H1 (cell line): ENCODE measurements at regions not wholly inside any gene's neighbourhood (a gene's known extent, or its start where the extent isn't known, plus 50 kb on each side); places are given as distances from the start of the nearest gene placed in this dataset.

Source experiments
- CTCF ChIA-PET: fragments of 300-600 bp; sonication (Branson Sonifier 250); formaldehyde crosslinking; loops from one replicate; lab custom pipeline; 2021; ENCODE audit not compliant: partially characterized antibody; lab: Charles Lee
- POLR2A ChIA-PET: fragments of 300-600 bp; sonication (Branson Sonifier 250); formaldehyde crosslinking; loops from one replicate; lab custom pipeline; 2021; ENCODE audit warnings: inconsistent platforms; ENCODE audit not compliant: partially characterized antibody; lab: Charles Lee
- DNase-seq, 2 experiments: peaks; one replicate each; pipeline versions ENCODE4 v3.0.0 to v3.0.0-alpha.2; 2010 to 2022; ENCODE audit warnings: low spot score in 2 of 2, low read depth in 1 of 2, mixed read lengths in 1 of 2
- FAIRE-seq: peaks from 2 replicates; lab custom pipeline; 2011; peaks lifted over from hg19 to GRCh38; lab: Jason Lieb, UNC
- H2AFZ ChIP-seq: 2 replicates; pipeline ENCODE4 v1.8.1; 2012; ENCODE audit warnings: low read length, inconsistent platforms
- H2AK5ac ChIP-seq: 2 replicates; pipeline ENCODE4 v1.6.1; 2013; ENCODE audit warnings: low read depth, low read length
- H2BK120ac ChIP-seq: replicated peaks from 2 replicates; pipeline ENCODE3; 2013; ENCODE audit warnings: low read depth, low read length, inconsistent platforms
- H2BK12ac ChIP-seq: 2 replicates; pipeline ENCODE4 v1.6.1; 2013; ENCODE audit warnings: low read depth, low read length
- H2BK15ac ChIP-seq: 2 replicates; pipeline ENCODE4 v1.6.1; 2013; ENCODE audit warnings: low read length
- H2BK20ac ChIP-seq: 2 replicates; pipeline ENCODE4 v1.6.1; 2013; ENCODE audit warnings: low read length
- H2BK5ac ChIP-seq: 2 replicates; pipeline ENCODE4 v1.6.1; 2013; ENCODE audit warnings: low read depth, low read length
- H3K14ac ChIP-seq: 2 replicates; pipeline ENCODE4 v1.6.1; 2013; ENCODE audit warnings: inconsistent platforms; ENCODE audit not compliant: insufficient read length
- H3K18ac ChIP-seq: 2 replicates; pipeline ENCODE4 v1.6.1; 2013; ENCODE audit warnings: low read length; ENCODE audit errors: extremely low read depth
- H3K23ac ChIP-seq: 2 replicates; pipeline ENCODE4 v1.6.1; 2013; ENCODE audit warnings: inconsistent platforms; ENCODE audit not compliant: insufficient read length
- H3K23me2 ChIP-seq: 2 replicates; pipeline ENCODE4 v1.6.1; 2013; ENCODE audit warnings: low read depth, low read length
- H3K27ac ChIP-seq: 2 replicates; pipeline ENCODE4 v1.6.1; 2011; ENCODE audit warnings: low read depth, low read length, inconsistent platforms
- H3K27me3 ChIP-seq, 4 experiments: replicated peaks in 1 of 4; 1 replicate in 1 of 4; 2 replicates in 3 of 4; pipeline versions ENCODE4 v1.6.1 to v1.8.1; 2011 to 2013; ENCODE audit warnings: low read length in 3 of 4, mild to moderate bottlenecking in 3 of 4, inconsistent platforms in 2 of 4, mixed read lengths in 2 of 4, moderate library complexity in 1 of 4; ENCODE audit not compliant: control insufficient read depth in 3 of 4, insufficient read depth in 3 of 4; ENCODE audit errors: extremely low read depth in 1 of 4
- H3K36me3 ChIP-seq, 4 experiments: 2 replicates each; pipeline versions ENCODE4 v1.6.1 to v1.8.1; 2011 to 2013; ENCODE audit warnings: mild to moderate bottlenecking in 4 of 4, low read length in 3 of 4, moderate library complexity in 2 of 4, control low read depth in 1 of 4, inconsistent platforms in 1 of 4; ENCODE audit not compliant: insufficient read depth in 4 of 4, control insufficient read depth in 2 of 4
- H3K4ac ChIP-seq: replicated peaks from 2 replicates; pipeline ENCODE3; 2013; ENCODE audit warnings: low read length, low read depth, mixed read lengths, inconsistent platforms; ENCODE audit not compliant: insufficient read length
- H3K4me1 ChIP-seq, 4 experiments: replicated peaks in 1 of 4; 1 replicate in 1 of 4; 2 replicates in 3 of 4; pipeline versions ENCODE4 v1.6.1 to v1.8.1; 2011 to 2013; ENCODE audit warnings: low read length in 3 of 4, inconsistent platforms in 2 of 4, mixed read lengths in 1 of 4; ENCODE audit not compliant: insufficient read depth in 4 of 4, control insufficient read depth in 3 of 4
- H3K4me2 ChIP-seq, 2 experiments: 2 replicates each; pipeline versions ENCODE4 v1.6.1 to v1.8.1; 2011 to 2013; ENCODE audit warnings: low read depth in 2 of 2, low read length in 2 of 2, control low read depth in 1 of 2, inconsistent platforms in 1 of 2, mild to moderate bottlenecking in 1 of 2; ENCODE audit not compliant: insufficient read depth in 1 of 2
- H3K4me3 ChIP-seq, 4 experiments: fragments of 200-600, 300-600 bp in 1 of 4; sonication (generic), shearing (Covaris generic), sonication (Bioruptor Twin) in 1 of 4; 2 replicates each; pipeline versions ENCODE4 v1.5.1 to v1.8.1; 2011 to 2016; ENCODE audit warnings: low read length in 4 of 4, low read depth in 3 of 4, control low read depth in 2 of 4, inconsistent platforms in 2 of 4, mild to moderate bottlenecking in 2 of 4, mixed read lengths in 1 of 4, moderate library complexity in 1 of 4; ENCODE audit not compliant: insufficient read depth in 2 of 4; ENCODE audit errors: extremely low read depth in 1 of 4
- H3K56ac ChIP-seq: replicated peaks from 2 replicates; pipeline ENCODE3; 2013; ENCODE audit warnings: low read depth, mild to moderate bottlenecking, mixed read lengths, low read length, inconsistent platforms; ENCODE audit not compliant: insufficient read length
- H3K79me1 ChIP-seq: 2 replicates; pipeline ENCODE4 v1.6.1; 2013; ENCODE audit warnings: low read depth, low read length, control low read depth
- H3K79me2 ChIP-seq, 2 experiments: 2 replicates each; pipeline versions ENCODE4 v1.6.1 to v1.8.1; 2012 to 2013; ENCODE audit warnings: low read length in 2 of 2, mild to moderate bottlenecking in 2 of 2, inconsistent platforms in 1 of 2; ENCODE audit not compliant: insufficient read depth in 2 of 2, control insufficient read depth in 1 of 2
- H3K9ac ChIP-seq, 4 experiments: replicated peaks in 1 of 4; 1 replicate in 1 of 4; 2 replicates in 3 of 4; pipeline versions ENCODE4 v1.6.1 to v1.8.1; 2011 to 2013; ENCODE audit warnings: low read depth in 3 of 4, low read length in 3 of 4, control low read depth in 2 of 4, mild to moderate bottlenecking in 2 of 4, moderate library complexity in 2 of 4, inconsistent platforms in 1 of 4; ENCODE audit errors: extremely low read depth in 1 of 4
- H3K9me3 ChIP-seq, 2 experiments: 2 replicates each; pipeline versions ENCODE4 v1.6.1 to v1.8.1; 2012 to 2013; ENCODE audit warnings: mild to moderate bottlenecking in 2 of 2, moderate library complexity in 2 of 2, control low read depth in 1 of 2, inconsistent platforms in 1 of 2, low read depth in 1 of 2, low read length in 1 of 2, mixed read lengths in 1 of 2; ENCODE audit not compliant: insufficient read depth in 2 of 2
- H4K20me1 ChIP-seq, 2 experiments: replicated peaks in 1 of 2; 2 replicates each; pipeline versions ENCODE3 to v1.8.1; 2011 to 2013; ENCODE audit warnings: inconsistent platforms in 2 of 2, low read length in 2 of 2, mild to moderate bottlenecking in 1 of 2; ENCODE audit not compliant: insufficient read depth in 2 of 2, control insufficient read depth in 1 of 2
- H4K5ac ChIP-seq: 2 replicates; pipeline ENCODE4 v1.6.1; 2013; ENCODE audit warnings: low read length, low read depth, mixed read lengths, inconsistent platforms; ENCODE audit not compliant: insufficient read length
- H4K8ac ChIP-seq: 2 replicates; pipeline ENCODE4 v1.8.0; 2013; ENCODE audit warnings: mild to moderate bottlenecking, moderate library complexity, low read length, inconsistent platforms; ENCODE audit not compliant: insufficient read depth; ENCODE audit errors: extremely low read depth
- H4K91ac ChIP-seq: replicated peaks from 2 replicates; pipeline ENCODE3; 2013; ENCODE audit warnings: low read length, mixed read lengths, inconsistent platforms; ENCODE audit not compliant: insufficient read length
- BACH1 ChIP-seq: IDR thresholded peaks from 2 replicates; pipeline ENCODE4 v1.6.1; 2012; ENCODE audit warnings: low read length, improper control_type of control experiment
- BCL11A ChIP-seq, 2 experiments: IDR thresholded peaks; one replicate each; pipeline ENCODE4 v1.6.1; 2011; ENCODE audit warnings: low read depth in 2 of 2, low read length in 2 of 2, mild to moderate bottlenecking in 2 of 2
- CEBPB ChIP-seq: IDR thresholded peaks from 2 replicates; pipeline ENCODE4 v1.6.1; 2012; ENCODE audit warnings: low read depth, low read length
- CHD1 ChIP-seq: IDR thresholded peaks from 2 replicates; pipeline ENCODE4 v1.6.1; 2012; ENCODE audit warnings: low read depth, low read length, improper control_type of control experiment
- CHD2 ChIP-seq: IDR thresholded peaks from 2 replicates; pipeline ENCODE4 v1.6.1; 2012; ENCODE audit warnings: low read length, improper control_type of control experiment
- CREB1 ChIP-seq: IDR thresholded peaks from 2 replicates; pipeline ENCODE4 v1.6.1; 2012; ENCODE audit warnings: inconsistent platforms
- EZH2 ChIP-seq: fragments of 200-600 bp; sonication (generic); IDR thresholded peaks from 2 replicates; pipeline ENCODE4 v1.7.1; 2012; ENCODE audit warnings: low read depth, mild to moderate bottlenecking, moderate library complexity, low read length, inconsistent platforms; ENCODE audit not compliant: severe bottlenecking
- RBBP5 ChIP-seq: IDR thresholded peaks from 2 replicates; pipeline ENCODE4 v1.7.1; 2012; ENCODE audit warnings: low read depth, mild to moderate bottlenecking, inconsistent platforms, low read length, moderate library complexity, borderline replicate concordance
- SP4 ChIP-seq: IDR thresholded peaks from 2 replicates; pipeline ENCODE4 v1.6.1; 2012; ENCODE audit warnings: low read length, inconsistent platforms
- TAF7 ChIP-seq: optimal IDR thresholded peaks from 2 replicates; pipeline ENCODE3; 2011; ENCODE audit warnings: low read depth, mild to moderate bottlenecking, inconsistent platforms, low read length, moderate library complexity, borderline replicate concordance
- TCF12 ChIP-seq: IDR thresholded peaks from 2 replicates; pipeline ENCODE4 v1.6.1; 2011; ENCODE audit warnings: low read depth, mild to moderate bottlenecking, low read length
- YY1 ChIP-seq: IDR thresholded peaks from 2 replicates; pipeline ENCODE4 v1.6.1; 2011; ENCODE audit warnings: low read depth, mild to moderate bottlenecking, low read length
- WGBS, 2 experiments: shearing (Covaris generic) in 1 of 2; methylation state at CpG; one replicate each; pipeline versions ENCODE4 v1.1.6 to v1.1.7; 2013 to 2015; ENCODE audit warnings: low lambda C conversion rate in 2 of 2, mixed read lengths in 2 of 2, inconsistent platforms in 1 of 2, low coverage in 1 of 2, missing lambda C conversion rate in 1 of 2; ENCODE audit not compliant: insufficient replicate concordance in 2 of 2, insufficient coverage in 1 of 2, insufficient read length in 1 of 2; ENCODE audit errors: extremely low coverage in 1 of 2, missing lambda C conversion rate in 1 of 2; 5-methylcytosine and 5-hydroxymethylcytosine counted together
- TF ChIP-seq, protein P1 (sequence below): IDR thresholded peaks from 2 replicates; pipeline ENCODE4 v1.6.1; 2011; ENCODE audit warnings: low read depth, mild to moderate bottlenecking, low read length; ENCODE audit not compliant: insufficient read depth

- 43% methylated on average over 3 of the region's 3 CpGs; no CpG with 5 or more reads in 1 of the 2 experiments for WGBS, 2 experiments
- Histone ChIP-seq H2BK5ac (no peak overlapping the region), H3K4me2 (no peak overlapping the region), H3K9me3 (peaks cover 61 to 75% of the 10 kb centered on the region in 2 experiments), H3K36me3 (peaks cover 0 to 3% (median 0%) of the 10 kb centered on the region in 4 experiments; a peak in 1 of 8 replicates), H3K4me3 (no peak overlapping the region), H2BK15ac (no peak overlapping the region), H3K23me2 (no peaks in the 10 kb centered on the region), H2AFZ (no peak overlapping the region), H3K27me3 (no peaks in the 10 kb centered on the region), H3K79me1 (no peaks in the 10 kb centered on the region)
- FAIRE-seq (no peak), DNase-seq (no peak)
- ChIA-PET POLR2A (no interaction called here), CTCF (no interaction called here)
- TF ChIP-seq CHD2 (no peak), TCF12 (no peak), CREB1 (no peak), SP4 (no peak), CHD1 (no peak), EZH2 (no peak), YY1 (no peak), RBBP5 (no peak), TAF7 (no peak), CEBPB (no peak), BCL11A (IDR thresholded peaks at IDR 0.05; ENCODE audit: low read depth in 2 of 2, low read length in 2 of 2) (no peak), BACH1 (no peak)
- TF ChIP-seq, protein P1, sequence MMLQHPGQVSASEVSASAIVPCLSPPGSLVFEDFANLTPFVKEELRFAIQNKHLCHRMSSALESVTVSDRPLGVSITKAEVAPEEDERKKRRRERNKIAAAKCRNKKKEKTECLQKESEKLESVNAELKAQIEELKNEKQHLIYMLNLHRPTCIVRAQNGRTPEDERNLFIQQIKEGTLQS, result no peak
- TF ChIP-seq, all 59 proteins: peak for 0
- Histone ChIP-seq H3K9ac (no peak overlapping the region), H3K18ac (no peak overlapping the region), H4K91ac (no peak overlapping the region), H2BK20ac (no peak overlapping the region), H4K8ac (no peak overlapping the region), H3K27ac (no peak overlapping the region), H2BK120ac (no peak overlapping the region), H3K23ac (no peak overlapping the region), H3K4ac (no peak overlapping the region), H3K14ac (no peak overlapping the region), H4K5ac (no peak overlapping the region), H2AK5ac (no peak overlapping the region), H3K79me2 (no peaks in the 10 kb centered on the region), H2BK12ac (no peak overlapping the region), H3K56ac (no peak overlapping the region), H4K20me1 (no peaks in the 10 kb centered on the region), H3K4me1 (no peaks in the 10 kb centered on the region)
Measured at GRCh38 chr6:159450815-159451465, 242.1 kb downstream of the SOD2 start.
